Sigmoid colon (tissue), 6 donors: ENCODE measurements at regions not wholly inside any gene's neighbourhood (a gene's known extent, or its start where the extent isn't known, plus 50 kb on each side); places are given as distances from the start of the nearest gene placed in this dataset.

Experiments
- DNase-seq: peaks from one replicate; pipeline ENCODE4 v3.0.0-alpha.2; 2019
- H3K27ac ChIP-seq, 4 donors: fragments of 200-600 bp; sonication (generic); one replicate each; pipeline ENCODE4 v1.5.1; 2016 to 2019; ENCODE audit warnings: mild to moderate bottlenecking in 1 of 4
- H3K27me3 ChIP-seq, 3 donors: fragments of 200-600 bp; sonication (generic); one replicate each; pipeline ENCODE4 v1.5.1; 2019; ENCODE audit warnings: mild to moderate bottlenecking in 1 of 3
- H3K36me3 ChIP-seq, 4 donors: fragments of 200-600 bp; sonication (generic); one replicate each; pipeline ENCODE4 v1.5.1; 2016 to 2019
- H3K4me1 ChIP-seq, 4 donors: fragments of 200-600 bp; sonication (generic); one replicate each; pipeline ENCODE4 v1.5.1; 2017 to 2019
- H3K4me3 ChIP-seq, 4 donors: fragments of 200-600 bp; sonication (generic); one replicate each; pipeline ENCODE4 v1.5.1; 2017 to 2019; ENCODE audit warnings: mild to moderate bottlenecking in 2 of 4, moderate library complexity in 1 of 4
- H3K9me3 ChIP-seq, 4 donors: fragments of 200-600 bp in 3 of 4; sonication (generic) in 3 of 4; one replicate each; pipeline versions ENCODE4 v1.5.1 to v1.6.1; 2013 to 2019
- CTCF ChIP-seq, 4 experiments: fragments of 450-650 bp in 3 of 4; fragments of 200-600 bp in 1 of 4; IDR thresholded peaks; one replicate each; pipeline ENCODE4 v1.5.1; 2016 to 2019; ENCODE audit warnings: antibody characterized with exemption in 4 of 4, mild to moderate bottlenecking in 3 of 4, moderate library complexity in 2 of 4
- EP300 ChIP-seq, 4 donors: sonication (generic); formaldehyde crosslinking; IDR thresholded peaks; one replicate each; pipeline ENCODE4 v1.6.1; 2017; ENCODE audit warnings: antibody characterized with exemption in 4 of 4
- POLR2A ChIP-seq, 2 donors: fragments of 450-650 bp; IDR thresholded peaks; one replicate each; pipeline ENCODE4 v1.6.1; 2016; ENCODE audit warnings: antibody characterized with exemption in 2 of 2, mild to moderate bottlenecking in 2 of 2, moderate library complexity in 2 of 2
- POLR2AphosphoS5 ChIP-seq, 4 donors: sonication (generic); formaldehyde crosslinking; IDR thresholded peaks; one replicate each; pipeline ENCODE4 v1.6.1; 2017; ENCODE audit warnings: antibody characterized with exemption in 4 of 4
- WGBS, 2 donors: extraction: QIAGEN DNeasy Blood & Tissue Kit; methylation state at CpG; one replicate each; pipeline ENCODE4 v1.1.7; 2013; 5-methylcytosine and 5-hydroxymethylcytosine counted together
- intact Hi-C: fragments of 100-400 bp; cut with DNase I; formaldehyde crosslinking; loops from one replicate; pipeline ENCODE4 v1.15.1; 2023
- donor health status: healthy with polysubstance abuse.
- donor health status: healthy.

- TF ChIP-seq EP300 (IDR thresholded peaks at IDR 0.05) = no peak
- TF ChIP-seq POLR2A (IDR thresholded peaks at IDR 0.05) = no peak
- no peak for TF ChIP-seq CTCF (IDR thresholded peaks at IDR 0.05)
- TF ChIP-seq POLR2AphosphoS5 (IDR thresholded peaks at IDR 0.05) = no peak
- 69 to 77% methylated on average over 6 of the region's 6 CpGs for WGBS, 2 donors
These were observed 165.2 kb upstream of the ROPN1 start for GRCh38 chr3:124156866-124157712.

GRCh38 chr3:124157748-124158147, 165.8 kb upstream of the ROPN1 start:
- WGBS, 2 donors = 50 to 54% methylated on average over 3 of the region's 3 CpGs

More at GRCh38 chr3:124156866-124157712, 165.2 kb upstream of the ROPN1 start:
- no peaks in the 10 kb centered on the region for H3K36me3 ChIP-seq
- peaks cover 0 to 23% (median 18%) of the 10 kb centered on the region in 4 donors for H3K4me1 ChIP-seq
- H3K27me3 ChIP-seq = no peaks in the 10 kb centered on the region
- peak overlapping the region in 1 of 4 donors; percentile 37 for H3K27ac ChIP-seq
- DNase-seq = no peak
- intact Hi-C loops = no loop called here
- H3K4me3 ChIP-seq = no peak overlapping the region
- no peaks in the 10 kb centered on the region for H3K9me3 ChIP-seq

GRCh38 chr3:124158168-124158881, 166.4 kb upstream of the ROPN1 start:
- H3K9me3 ChIP-seq = no peaks in the 10 kb centered on the region
- no peak for DNase-seq
- H3K27me3 ChIP-seq = no peaks in the 10 kb centered on the region
- WGBS, 2 donors = 73 to 83% methylated on average over 5 of the region's 5 CpGs
- H3K36me3 ChIP-seq = no peaks in the 10 kb centered on the region
- H3K4me1 ChIP-seq = peaks cover 0 to 23% (median 18%) of the 10 kb centered on the region in 4 donors
- no peak overlapping the region for H3K4me3 ChIP-seq
- TF ChIP-seq POLR2AphosphoS5 (IDR thresholded peaks at IDR 0.05) (no peak), CTCF (IDR thresholded peaks at IDR 0.05) (no peak), EP300 (IDR thresholded peaks at IDR 0.05) (no peak), POLR2A (IDR thresholded peaks at IDR 0.05) (no peak)
- intact Hi-C loops = no loop called here
- H3K27ac ChIP-seq = no peak overlapping the region

More at GRCh38 chr3:124157748-124158147, 165.8 kb upstream of the ROPN1 start:
- Histone ChIP-seq H3K4me1 (peaks cover 0 to 23% (median 18%) of the 10 kb centered on the region in 4 donors), H3K27me3 (no peaks in the 10 kb centered on the region), H3K9me3 (no peaks in the 10 kb centered on the region), H3K27ac (no peak overlapping the region), H3K36me3 (no peaks in the 10 kb centered on the region), H3K4me3 (no peak overlapping the region)
- intact Hi-C loops = no loop called here
- no peak for TF ChIP-seq EP300 (IDR thresholded peaks at IDR 0.05)
- TF ChIP-seq POLR2A (IDR thresholded peaks at IDR 0.05) = no peak
- TF ChIP-seq CTCF (IDR thresholded peaks at IDR 0.05) = no peak
- no peak for TF ChIP-seq POLR2AphosphoS5 (IDR thresholded peaks at IDR 0.05)
- no peak for DNase-seq

GRCh38 chr3:124161448-124161847, 169.5 kb upstream of the ROPN1 start:
- Histone ChIP-seq H3K4me1 (peaks cover 0 to 23% (median 18%) of the 10 kb centered on the region in 4 donors), H3K9me3 (no peaks in the 10 kb centered on the region), H3K27me3 (no peaks in the 10 kb centered on the region), H3K27ac (no peak overlapping the region), H3K4me3 (no peak overlapping the region), H3K36me3 (no peaks in the 10 kb centered on the region)
- TF ChIP-seq POLR2A (IDR thresholded peaks at IDR 0.05) = no peak
- DNase-seq = no peak
- WGBS, 2 donors = 55 to 82% methylated on average over 2 of the region's 2 CpGs
- intact Hi-C loops = no loop called here

- no peaks in the 10 kb centered on the region for H3K36me3 ChIP-seq
- H3K27me3 ChIP-seq = no peaks in the 10 kb centered on the region
- H3K4me3 ChIP-seq = no peak overlapping the region
- intact Hi-C loops = no loop called here
- TF ChIP-seq EP300 (IDR thresholded peaks at IDR 0.05) = no peak
- no peak for TF ChIP-seq POLR2AphosphoS5 (IDR thresholded peaks at IDR 0.05)
- no peak for TF ChIP-seq POLR2A (IDR thresholded peaks at IDR 0.05)
- TF ChIP-seq CTCF (IDR thresholded peaks at IDR 0.05) = no peak
- no peak overlapping the region for H3K27ac ChIP-seq
- DNase-seq = no peak
- peaks cover 0 to 2% (median under 1%) of the 10 kb centered on the region in 4 donors for H3K4me1 ChIP-seq
- no peaks in the 10 kb centered on the region for H3K9me3 ChIP-seq
These were observed 171.8 kb upstream of the ROPN1 start for GRCh38 chr3:124163689-124164088.
